WTC11 (cell line): ENCODE measurements at regions not wholly inside any gene's neighbourhood (a gene's known extent, or its start where the extent isn't known, plus 50 kb on each side); places are given as distances from the start of the nearest gene placed in this dataset.

Experiments used
- ATAC-seq: fragments of 200-7000 bp; cut with Tn5 transposase; 2 replicates; pipeline ENCODE4 v1.10.0; 2021; ENCODE audit warnings: mild to moderate bottlenecking, moderate library complexity
- CTCF ChIA-PET: fragments of 300-600 bp; sonication (Branson Sonifier 250); formaldehyde crosslinking; loops from one replicate; lab custom pipeline; 2021; ENCODE audit warnings: antibody characterized with exemption; lab: Charles Lee
- POLR2A ChIA-PET: fragments of 350-600 bp; sonication (Branson Sonifier 250); formaldehyde crosslinking; loops from one replicate; lab custom pipeline; 2021; ENCODE audit warnings: antibody characterized with exemption; lab: Charles Lee
- DNase-seq: peaks from one replicate; pipeline ENCODE4 v3.0.0; 2021; ENCODE audit warnings: low spot score
- H3K27ac Mint-ChIP-seq: 2 replicates; pipeline ENCODE4 v1.8.0; 2021; ENCODE audit warnings: mixed read lengths
- H3K27me3 Mint-ChIP-seq: 2 replicates; pipeline ENCODE4 v1.8.0; 2021; ENCODE audit warnings: low read depth, mild to moderate bottlenecking, moderate library complexity, mixed read lengths
- H3K36me3 Mint-ChIP-seq: 2 replicates; pipeline ENCODE4 v1.8.0; 2021; ENCODE audit warnings: mixed read lengths
- H3K4me1 Mint-ChIP-seq: 2 replicates; pipeline ENCODE4 v1.8.0; 2022; ENCODE audit warnings: mixed read lengths
- H3K4me3 Mint-ChIP-seq: 2 replicates; pipeline ENCODE4 v1.8.0; 2021; ENCODE audit warnings: mild to moderate bottlenecking, moderate library complexity, mixed read lengths
- H3K9me3 Mint-ChIP-seq: 2 replicates; pipeline ENCODE4 v1.8.0; 2021; ENCODE audit warnings: mixed read lengths
- ESRRA ChIP-seq: sonication (generic); formaldehyde crosslinking; IDR thresholded peaks from 2 replicates; pipeline ENCODE4 v1.8.1; 2022; ENCODE audit warnings: mild to moderate bottlenecking, missing genetic modification reagents, borderline replicate concordance
- ETV6 ChIP-seq: sonication (generic); formaldehyde crosslinking; IDR thresholded peaks from 2 replicates; pipeline ENCODE4 v1.8.1; 2022; ENCODE audit warnings: mild to moderate bottlenecking, missing genetic modification reagents
- FOXJ3 ChIP-seq: sonication (generic); formaldehyde crosslinking; IDR thresholded peaks from 2 replicates; pipeline ENCODE4 v1.9.0; 2021; ENCODE audit warnings: missing genetic modification reagents, mild to moderate bottlenecking, borderline replicate concordance
- GTF2I ChIP-seq: fragments of 250-450 bp; sonication (Bioruptor Pico); conservative IDR thresholded peaks from 2 replicates; pipeline ENCODE4 v1.4.0; 2021; ENCODE audit warnings: mild to moderate bottlenecking
- HMGA2 ChIP-seq: fragments of 250-450 bp; sonication (Bioruptor Pico); IDR thresholded peaks from 2 replicates; pipeline ENCODE4 v1.4.0; 2021; ENCODE audit warnings: mild to moderate bottlenecking, moderate library complexity
- KAT7 ChIP-seq: sonication (generic); formaldehyde crosslinking; IDR thresholded peaks from 2 replicates; pipeline ENCODE4 v1.8.1; 2023; ENCODE audit warnings: missing genetic modification reagents, mild to moderate bottlenecking, borderline replicate concordance
- MXD4 ChIP-seq: fragments of 250-450 bp; sonication (Bioruptor Pico); IDR thresholded peaks from 2 replicates; pipeline ENCODE4 v1.8.0; 2021; ENCODE audit warnings: mild to moderate bottlenecking, moderate library complexity, borderline replicate concordance
- NFATC4 ChIP-seq: fragments of 250-450 bp; sonication (Bioruptor Pico); IDR thresholded peaks from 2 replicates; pipeline ENCODE4 v1.9.0; 2021; ENCODE audit warnings: mild to moderate bottlenecking
- NFYB ChIP-seq: sonication (generic); formaldehyde crosslinking; conservative IDR thresholded peaks from 2 replicates; pipeline ENCODE4 v1.8.0; 2022; ENCODE audit warnings: low read depth, missing genetic modification reagents
- NR3C1 ChIP-seq: sonication (generic); formaldehyde crosslinking; conservative IDR thresholded peaks from 2 replicates; pipeline ENCODE4 v1.8.1; 2023; ENCODE audit warnings: low read depth, mild to moderate bottlenecking, missing genetic modification reagents
- SMAD3 ChIP-seq: sonication (generic); formaldehyde crosslinking; IDR thresholded peaks from 2 replicates; pipeline ENCODE4 v1.8.0; 2022; ENCODE audit warnings: missing genetic modification reagents, mild to moderate bottlenecking, borderline replicate concordance
- SMAD4 ChIP-seq: sonication (generic); formaldehyde crosslinking; IDR thresholded peaks from 2 replicates; pipeline ENCODE4 v1.8.0; 2022; ENCODE audit warnings: mild to moderate bottlenecking, missing genetic modification reagents
- SP1 ChIP-seq: sonication (generic); formaldehyde crosslinking; conservative IDR thresholded peaks from 2 replicates; pipeline ENCODE4 v1.8.1; 2022; ENCODE audit warnings: missing genetic modification reagents
- ZNF121 ChIP-seq: sonication (generic); formaldehyde crosslinking; IDR thresholded peaks from 2 replicates; pipeline ENCODE4 v1.8.0; 2023; ENCODE audit warnings: missing genetic modification reagents
- ZNF219 ChIP-seq: sonication (generic); formaldehyde crosslinking; IDR thresholded peaks from 2 replicates; pipeline ENCODE4 v1.8.0; 2023; ENCODE audit warnings: missing genetic modification reagents, mild to moderate bottlenecking, borderline replicate concordance
- TF ChIP-seq, protein P1 (sequence below): fragments of 250-450 bp; sonication (Bioruptor Pico); IDR thresholded peaks from 2 replicates; pipeline ENCODE4 v1.9.0; 2021; ENCODE audit warnings: mild to moderate bottlenecking, borderline replicate concordance
- TF ChIP-seq, protein P2 (sequence below): fragments of 200-600 bp; IDR thresholded peaks from 2 replicates; pipeline ENCODE4 v1.8.0; 2022; ENCODE audit warnings: antibody characterized with exemption
- TF ChIP-seq, protein P3 (sequence below): sonication (generic); formaldehyde crosslinking; IDR thresholded peaks from 2 replicates; pipeline ENCODE4 v1.8.1; 2023; ENCODE audit warnings: mild to moderate bottlenecking, missing genetic modification reagents
- TF ChIP-seq, protein P4 (sequence below): fragments of 250-450 bp; sonication (Bioruptor Pico); IDR thresholded peaks from 2 replicates; pipeline ENCODE4 v1.8.0; 2021; ENCODE audit warnings: mild to moderate bottlenecking
- TF ChIP-seq, protein P5 (sequence below): sonication (generic); formaldehyde crosslinking; IDR thresholded peaks from 2 replicates; pipeline ENCODE4 v1.8.1; 2023; ENCODE audit warnings: mild to moderate bottlenecking, missing genetic modification reagents, moderate library complexity
- TF ChIP-seq, protein P6 (sequence below): sonication (generic); formaldehyde crosslinking; IDR thresholded peaks from 2 replicates; pipeline ENCODE4 v1.8.1; 2022; ENCODE audit warnings: mild to moderate bottlenecking, missing genetic modification reagents, moderate library complexity, borderline replicate concordance
- TF ChIP-seq, protein P7 (sequence below): sonication (generic); formaldehyde crosslinking; IDR thresholded peaks from 2 replicates; pipeline ENCODE4 v1.8.0; 2023; ENCODE audit warnings: missing genetic modification reagents
- TF ChIP-seq, protein P8 (sequence below): sonication (generic); formaldehyde crosslinking; IDR thresholded peaks from 2 replicates; pipeline ENCODE4 v1.8.0; 2022; ENCODE audit warnings: mild to moderate bottlenecking, missing genetic modification reagents
- TF ChIP-seq, protein P9 (sequence below): fragments of 250-450 bp; sonication (Bioruptor Pico); IDR thresholded peaks from 2 replicates; pipeline ENCODE4 v1.9.0; 2021; ENCODE audit warnings: mild to moderate bottlenecking

DNA sequence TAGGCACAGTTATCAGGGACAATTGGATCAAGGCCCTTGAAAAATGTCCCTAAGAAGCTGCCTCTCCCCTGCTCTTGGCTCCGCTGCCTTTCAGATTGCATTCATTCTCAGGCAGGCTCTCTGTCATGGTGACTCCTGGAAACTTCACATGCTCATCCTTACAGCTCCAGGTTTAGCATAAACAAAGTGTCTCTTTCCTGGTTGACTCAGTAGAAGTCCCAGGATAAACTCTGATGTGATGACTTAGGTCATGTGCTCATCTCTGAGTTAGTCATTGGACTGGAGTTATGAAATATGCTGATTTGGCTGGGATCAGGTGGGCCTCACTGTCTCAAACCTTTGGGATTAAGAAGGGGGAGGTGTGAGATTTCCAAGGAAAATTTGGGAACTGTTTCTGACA is 243.8 kb downstream of the ZNF621 start:
- ChIA-PET CTCF (interaction anchor here (0.7 kb wide), 1 partner anchor 11 kb away, joined by 3 read pairs; no protein-coding TSS in a partner anchor), POLR2A (no interaction called here)
- H3K27me3 Mint-ChIP-seq = no peaks in the 10 kb centered on the region
- H3K36me3 Mint-ChIP-seq = no peaks in the 10 kb centered on the region
- no peak overlapping the region for H3K4me3 Mint-ChIP-seq
- TF ChIP-seq NFYB = no peak
- TF ChIP-seq SMAD4 (CRISPR knock-in tag) = no peak
- TF ChIP-seq, protein P1, sequence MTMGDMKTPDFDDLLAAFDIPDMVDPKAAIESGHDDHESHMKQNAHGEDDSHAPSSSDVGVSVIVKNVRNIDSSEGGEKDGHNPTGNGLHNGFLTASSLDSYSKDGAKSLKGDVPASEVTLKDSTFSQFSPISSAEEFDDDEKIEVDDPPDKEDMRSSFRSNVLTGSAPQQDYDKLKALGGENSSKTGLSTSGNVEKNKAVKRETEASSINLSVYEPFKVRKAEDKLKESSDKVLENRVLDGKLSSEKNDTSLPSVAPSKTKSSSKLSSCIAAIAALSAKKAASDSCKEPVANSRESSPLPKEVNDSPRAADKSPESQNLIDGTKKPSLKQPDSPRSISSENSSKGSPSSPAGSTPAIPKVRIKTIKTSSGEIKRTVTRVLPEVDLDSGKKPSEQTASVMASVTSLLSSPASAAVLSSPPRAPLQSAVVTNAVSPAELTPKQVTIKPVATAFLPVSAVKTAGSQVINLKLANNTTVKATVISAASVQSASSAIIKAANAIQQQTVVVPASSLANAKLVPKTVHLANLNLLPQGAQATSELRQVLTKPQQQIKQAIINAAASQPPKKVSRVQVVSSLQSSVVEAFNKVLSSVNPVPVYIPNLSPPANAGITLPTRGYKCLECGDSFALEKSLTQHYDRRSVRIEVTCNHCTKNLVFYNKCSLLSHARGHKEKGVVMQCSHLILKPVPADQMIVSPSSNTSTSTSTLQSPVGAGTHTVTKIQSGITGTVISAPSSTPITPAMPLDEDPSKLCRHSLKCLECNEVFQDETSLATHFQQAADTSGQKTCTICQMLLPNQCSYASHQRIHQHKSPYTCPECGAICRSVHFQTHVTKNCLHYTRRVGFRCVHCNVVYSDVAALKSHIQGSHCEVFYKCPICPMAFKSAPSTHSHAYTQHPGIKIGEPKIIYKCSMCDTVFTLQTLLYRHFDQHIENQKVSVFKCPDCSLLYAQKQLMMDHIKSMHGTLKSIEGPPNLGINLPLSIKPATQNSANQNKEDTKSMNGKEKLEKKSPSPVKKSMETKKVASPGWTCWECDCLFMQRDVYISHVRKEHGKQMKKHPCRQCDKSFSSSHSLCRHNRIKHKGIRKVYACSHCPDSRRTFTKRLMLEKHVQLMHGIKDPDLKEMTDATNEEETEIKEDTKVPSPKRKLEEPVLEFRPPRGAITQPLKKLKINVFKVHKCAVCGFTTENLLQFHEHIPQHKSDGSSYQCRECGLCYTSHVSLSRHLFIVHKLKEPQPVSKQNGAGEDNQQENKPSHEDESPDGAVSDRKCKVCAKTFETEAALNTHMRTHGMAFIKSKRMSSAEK (CRISPR knock-in tag) = no peak
- TF ChIP-seq, protein P2, sequence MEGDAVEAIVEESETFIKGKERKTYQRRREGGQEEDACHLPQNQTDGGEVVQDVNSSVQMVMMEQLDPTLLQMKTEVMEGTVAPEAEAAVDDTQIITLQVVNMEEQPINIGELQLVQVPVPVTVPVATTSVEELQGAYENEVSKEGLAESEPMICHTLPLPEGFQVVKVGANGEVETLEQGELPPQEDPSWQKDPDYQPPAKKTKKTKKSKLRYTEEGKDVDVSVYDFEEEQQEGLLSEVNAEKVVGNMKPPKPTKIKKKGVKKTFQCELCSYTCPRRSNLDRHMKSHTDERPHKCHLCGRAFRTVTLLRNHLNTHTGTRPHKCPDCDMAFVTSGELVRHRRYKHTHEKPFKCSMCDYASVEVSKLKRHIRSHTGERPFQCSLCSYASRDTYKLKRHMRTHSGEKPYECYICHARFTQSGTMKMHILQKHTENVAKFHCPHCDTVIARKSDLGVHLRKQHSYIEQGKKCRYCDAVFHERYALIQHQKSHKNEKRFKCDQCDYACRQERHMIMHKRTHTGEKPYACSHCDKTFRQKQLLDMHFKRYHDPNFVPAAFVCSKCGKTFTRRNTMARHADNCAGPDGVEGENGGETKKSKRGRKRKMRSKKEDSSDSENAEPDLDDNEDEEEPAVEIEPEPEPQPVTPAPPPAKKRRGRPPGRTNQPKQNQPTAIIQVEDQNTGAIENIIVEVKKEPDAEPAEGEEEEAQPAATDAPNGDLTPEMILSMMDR = no peak
- no peak for ATAC-seq
- no peaks in the 10 kb centered on the region; the same call in 1 of the 2 replicates for H3K4me1 Mint-ChIP-seq
- peaks cover 20% of the 10 kb centered on the region for H3K9me3 Mint-ChIP-seq
- no peak overlapping the region for H3K27ac Mint-ChIP-seq
- DNase-seq = no peak

DNA sequence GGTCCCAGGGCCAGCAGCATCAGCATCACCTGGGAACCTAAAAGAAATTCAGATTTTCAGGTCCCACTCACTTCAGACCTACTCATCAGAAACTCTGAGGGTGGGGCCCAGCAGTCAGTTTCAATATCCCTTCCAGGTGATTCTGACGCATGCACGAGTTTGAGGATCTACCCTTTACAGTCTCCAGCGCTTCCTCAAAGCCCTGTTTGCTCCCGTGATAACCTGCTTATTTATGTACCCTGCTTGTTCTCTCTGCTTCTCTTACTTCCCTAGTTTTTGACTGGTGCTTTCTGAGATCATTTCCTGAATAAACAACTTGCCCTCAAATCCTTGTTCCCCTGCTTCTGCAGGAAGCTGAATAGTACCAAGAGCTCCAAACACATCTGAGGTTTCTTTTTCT is 245.3 kb downstream of the ZNF621 start:
- H3K4me3 Mint-ChIP-seq = no peak overlapping the region
- no peaks in the 10 kb centered on the region; the same call in 1 of the 2 replicates for H3K4me1 Mint-ChIP-seq
- peaks cover 8% of the 10 kb centered on the region; the same call in 1 of the 2 replicates for H3K9me3 Mint-ChIP-seq
- no peak overlapping the region for H3K27ac Mint-ChIP-seq
- no peaks in the 10 kb centered on the region; the same call in 1 of the 2 replicates for H3K27me3 Mint-ChIP-seq
- TF ChIP-seq GTF2I (CRISPR knock-in tag) (no peak), HMGA2 (CRISPR knock-in tag) (no peak), SMAD3 (CRISPR knock-in tag) (no peak), FOXJ3 (CRISPR knock-in tag) (no peak), ESRRA (CRISPR knock-in tag) (no peak), NFATC4 (no peak), ZNF121 (CRISPR knock-in tag) (no peak), SP1 (CRISPR knock-in tag) (no peak), ETV6 (CRISPR knock-in tag) (no peak), KAT7 (CRISPR knock-in tag) (no peak), MXD4 (no peak), NR3C1 (CRISPR knock-in tag) (no peak), ZNF219 (CRISPR knock-in tag) (no peak)
- TF ChIP-seq, protein P3, sequence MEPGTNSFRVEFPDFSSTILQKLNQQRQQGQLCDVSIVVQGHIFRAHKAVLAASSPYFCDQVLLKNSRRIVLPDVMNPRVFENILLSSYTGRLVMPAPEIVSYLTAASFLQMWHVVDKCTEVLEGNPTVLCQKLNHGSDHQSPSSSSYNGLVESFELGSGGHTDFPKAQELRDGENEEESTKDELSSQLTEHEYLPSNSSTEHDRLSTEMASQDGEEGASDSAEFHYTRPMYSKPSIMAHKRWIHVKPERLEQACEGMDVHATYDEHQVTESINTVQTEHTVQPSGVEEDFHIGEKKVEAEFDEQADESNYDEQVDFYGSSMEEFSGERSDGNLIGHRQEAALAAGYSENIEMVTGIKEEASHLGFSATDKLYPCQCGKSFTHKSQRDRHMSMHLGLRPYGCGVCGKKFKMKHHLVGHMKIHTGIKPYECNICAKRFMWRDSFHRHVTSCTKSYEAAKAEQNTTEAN = no peak
- TF ChIP-seq, protein P4, sequence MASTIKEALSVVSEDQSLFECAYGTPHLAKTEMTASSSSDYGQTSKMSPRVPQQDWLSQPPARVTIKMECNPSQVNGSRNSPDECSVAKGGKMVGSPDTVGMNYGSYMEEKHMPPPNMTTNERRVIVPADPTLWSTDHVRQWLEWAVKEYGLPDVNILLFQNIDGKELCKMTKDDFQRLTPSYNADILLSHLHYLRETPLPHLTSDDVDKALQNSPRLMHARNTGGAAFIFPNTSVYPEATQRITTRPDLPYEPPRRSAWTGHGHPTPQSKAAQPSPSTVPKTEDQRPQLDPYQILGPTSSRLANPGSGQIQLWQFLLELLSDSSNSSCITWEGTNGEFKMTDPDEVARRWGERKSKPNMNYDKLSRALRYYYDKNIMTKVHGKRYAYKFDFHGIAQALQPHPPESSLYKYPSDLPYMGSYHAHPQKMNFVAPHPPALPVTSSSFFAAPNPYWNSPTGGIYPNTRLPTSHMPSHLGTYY = no peak
- TF ChIP-seq, protein P5, sequence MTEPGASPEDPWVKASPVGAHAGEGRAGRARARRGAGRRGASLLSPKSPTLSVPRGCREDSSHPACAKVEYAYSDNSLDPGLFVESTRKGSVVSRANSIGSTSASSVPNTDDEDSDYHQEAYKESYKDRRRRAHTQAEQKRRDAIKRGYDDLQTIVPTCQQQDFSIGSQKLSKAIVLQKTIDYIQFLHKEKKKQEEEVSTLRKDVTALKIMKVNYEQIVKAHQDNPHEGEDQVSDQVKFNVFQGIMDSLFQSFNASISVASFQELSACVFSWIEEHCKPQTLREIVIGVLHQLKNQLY (CRISPR knock-in tag) = no peak
- TF ChIP-seq, protein P6, sequence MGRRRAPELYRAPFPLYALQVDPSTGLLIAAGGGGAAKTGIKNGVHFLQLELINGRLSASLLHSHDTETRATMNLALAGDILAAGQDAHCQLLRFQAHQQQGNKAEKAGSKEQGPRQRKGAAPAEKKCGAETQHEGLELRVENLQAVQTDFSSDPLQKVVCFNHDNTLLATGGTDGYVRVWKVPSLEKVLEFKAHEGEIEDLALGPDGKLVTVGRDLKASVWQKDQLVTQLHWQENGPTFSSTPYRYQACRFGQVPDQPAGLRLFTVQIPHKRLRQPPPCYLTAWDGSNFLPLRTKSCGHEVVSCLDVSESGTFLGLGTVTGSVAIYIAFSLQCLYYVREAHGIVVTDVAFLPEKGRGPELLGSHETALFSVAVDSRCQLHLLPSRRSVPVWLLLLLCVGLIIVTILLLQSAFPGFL (CRISPR knock-in tag) = no peak
- TF ChIP-seq, protein P7, sequence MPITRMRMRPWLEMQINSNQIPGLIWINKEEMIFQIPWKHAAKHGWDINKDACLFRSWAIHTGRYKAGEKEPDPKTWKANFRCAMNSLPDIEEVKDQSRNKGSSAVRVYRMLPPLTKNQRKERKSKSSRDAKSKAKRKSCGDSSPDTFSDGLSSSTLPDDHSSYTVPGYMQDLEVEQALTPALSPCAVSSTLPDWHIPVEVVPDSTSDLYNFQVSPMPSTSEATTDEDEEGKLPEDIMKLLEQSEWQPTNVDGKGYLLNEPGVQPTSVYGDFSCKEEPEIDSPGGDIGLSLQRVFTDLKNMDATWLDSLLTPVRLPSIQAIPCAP (CRISPR knock-in tag) = no peak
- TF ChIP-seq, protein P8, sequence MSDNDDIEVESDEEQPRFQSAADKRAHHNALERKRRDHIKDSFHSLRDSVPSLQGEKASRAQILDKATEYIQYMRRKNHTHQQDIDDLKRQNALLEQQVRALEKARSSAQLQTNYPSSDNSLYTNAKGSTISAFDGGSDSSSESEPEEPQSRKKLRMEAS (CRISPR knock-in tag) = no peak
- TF ChIP-seq, protein P9, sequence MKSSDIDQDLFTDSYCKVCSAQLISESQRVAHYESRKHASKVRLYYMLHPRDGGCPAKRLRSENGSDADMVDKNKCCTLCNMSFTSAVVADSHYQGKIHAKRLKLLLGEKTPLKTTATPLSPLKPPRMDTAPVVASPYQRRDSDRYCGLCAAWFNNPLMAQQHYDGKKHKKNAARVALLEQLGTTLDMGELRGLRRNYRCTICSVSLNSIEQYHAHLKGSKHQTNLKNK (CRISPR knock-in tag) = no peak
- TF ChIP-seq, all 79 proteins: peak for 0
- DNase-seq (no peak), ATAC-seq (no peak)
- CTCF ChIA-PET = no interaction called here
- POLR2A ChIA-PET = no interaction called here
- H3K36me3 Mint-ChIP-seq = no peaks in the 10 kb centered on the region
